ENCODE measurements at regions not wholly inside any gene's neighbourhood (a gene's known extent, or its start where the extent isn't known, plus 50 kb on each side); places are given as distances from the start of the nearest gene placed in this dataset.

DNA sequence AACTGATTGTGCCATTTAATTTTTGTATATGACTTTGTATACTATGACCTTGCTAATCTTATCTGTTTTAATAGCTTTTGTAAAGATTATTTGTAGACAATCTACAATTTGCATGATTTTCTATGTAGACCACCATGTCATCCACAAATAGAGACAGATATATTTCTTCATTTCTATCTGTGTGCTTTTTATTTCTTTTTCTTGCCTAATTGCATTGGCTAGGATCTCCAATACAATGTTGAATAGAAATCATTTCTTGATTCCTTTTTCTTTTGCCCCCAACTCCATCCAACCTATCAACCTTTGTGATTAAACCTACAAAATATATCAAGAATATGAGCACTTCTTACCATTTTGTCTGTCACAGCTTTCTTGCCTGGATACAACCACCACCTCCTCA is 232.6 kb upstream of the POU3F1 start:
- TF ChIP-seq EZH2phosphoT487 (conservative IDR thresholded peaks at IDR 0.05; ENCODE audit: low read length), result no peak
- TF ChIP-seq, protein P1, sequence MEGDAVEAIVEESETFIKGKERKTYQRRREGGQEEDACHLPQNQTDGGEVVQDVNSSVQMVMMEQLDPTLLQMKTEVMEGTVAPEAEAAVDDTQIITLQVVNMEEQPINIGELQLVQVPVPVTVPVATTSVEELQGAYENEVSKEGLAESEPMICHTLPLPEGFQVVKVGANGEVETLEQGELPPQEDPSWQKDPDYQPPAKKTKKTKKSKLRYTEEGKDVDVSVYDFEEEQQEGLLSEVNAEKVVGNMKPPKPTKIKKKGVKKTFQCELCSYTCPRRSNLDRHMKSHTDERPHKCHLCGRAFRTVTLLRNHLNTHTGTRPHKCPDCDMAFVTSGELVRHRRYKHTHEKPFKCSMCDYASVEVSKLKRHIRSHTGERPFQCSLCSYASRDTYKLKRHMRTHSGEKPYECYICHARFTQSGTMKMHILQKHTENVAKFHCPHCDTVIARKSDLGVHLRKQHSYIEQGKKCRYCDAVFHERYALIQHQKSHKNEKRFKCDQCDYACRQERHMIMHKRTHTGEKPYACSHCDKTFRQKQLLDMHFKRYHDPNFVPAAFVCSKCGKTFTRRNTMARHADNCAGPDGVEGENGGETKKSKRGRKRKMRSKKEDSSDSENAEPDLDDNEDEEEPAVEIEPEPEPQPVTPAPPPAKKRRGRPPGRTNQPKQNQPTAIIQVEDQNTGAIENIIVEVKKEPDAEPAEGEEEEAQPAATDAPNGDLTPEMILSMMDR (IDR thresholded peaks at IDR 0.05; ENCODE audit: insufficient read depth, low read length, poor library complexity, severe bottlenecking), result no peak
